Daoy (cell line): ENCODE measurements at regions not wholly inside any gene's neighbourhood (a gene's known extent, or its start where the extent isn't known, plus 50 kb on each side); places are given as distances from the start of the nearest gene placed in this dataset.

Experiments used
- DNase-seq: peaks from one replicate; pipeline ENCODE4 v3.0.0-alpha.2; 2015; ENCODE audit warnings: low read depth

DNA sequence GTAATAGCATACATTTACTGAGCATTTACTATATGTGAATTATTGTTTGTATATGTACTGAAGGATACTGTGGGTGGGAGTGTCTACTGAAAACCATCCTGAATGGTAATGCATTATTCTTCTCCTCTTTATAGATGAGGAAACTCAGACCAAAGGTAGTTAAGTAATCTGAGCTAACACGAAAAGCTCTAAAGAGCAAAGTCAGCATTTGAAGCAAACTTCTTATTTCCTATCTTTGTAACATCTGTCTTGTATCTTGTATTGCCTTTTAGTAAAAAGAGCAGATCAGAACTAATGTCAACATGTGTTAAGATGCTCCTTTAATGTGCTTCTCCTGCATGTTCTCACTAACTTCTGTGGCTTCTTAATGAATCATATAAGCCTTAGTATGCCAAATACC, 382.8 kb upstream of the NXPH2 start:
- no peak for DNase-seq

DNA sequence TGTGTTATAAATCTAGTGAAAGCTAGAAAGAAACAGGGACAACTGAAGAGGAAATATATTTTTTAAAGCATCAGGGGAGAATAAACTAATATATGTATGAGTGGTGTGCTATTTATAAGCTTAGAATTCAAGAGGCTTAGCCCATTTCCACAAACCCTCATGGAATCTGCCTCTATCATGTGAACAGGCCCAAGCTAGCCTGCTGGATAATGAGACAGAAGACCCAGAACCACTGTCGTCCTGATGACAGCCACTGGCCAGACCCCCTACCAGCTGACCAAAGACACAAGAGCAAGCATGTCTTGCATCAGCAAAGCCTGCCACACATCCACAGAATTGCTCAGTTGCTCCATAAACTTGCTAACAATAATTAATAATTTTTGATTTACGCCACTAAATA, 382.3 kb upstream of the NXPH2 start:
- DNase-seq, result no peak

DNA sequence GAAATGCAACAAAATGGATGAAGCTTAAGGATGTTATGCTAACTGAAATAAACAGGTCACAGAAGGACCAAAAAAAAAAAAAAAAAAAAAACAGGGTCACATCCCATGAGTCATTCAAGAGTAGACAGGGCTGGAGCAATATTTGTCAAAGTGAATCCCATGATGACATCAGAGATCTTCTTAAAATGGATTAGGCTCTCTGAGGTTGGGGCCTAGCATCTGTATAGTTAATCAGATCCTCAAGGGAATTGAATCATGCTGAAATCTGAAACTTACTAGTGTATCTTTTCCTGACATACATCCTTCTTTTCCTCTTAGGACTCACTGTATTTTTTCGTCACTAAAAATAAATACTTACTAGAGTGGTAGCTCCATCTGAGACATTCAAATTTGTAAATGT, 380.6 kb upstream of the NXPH2 start:
- no peak for DNase-seq

DNA sequence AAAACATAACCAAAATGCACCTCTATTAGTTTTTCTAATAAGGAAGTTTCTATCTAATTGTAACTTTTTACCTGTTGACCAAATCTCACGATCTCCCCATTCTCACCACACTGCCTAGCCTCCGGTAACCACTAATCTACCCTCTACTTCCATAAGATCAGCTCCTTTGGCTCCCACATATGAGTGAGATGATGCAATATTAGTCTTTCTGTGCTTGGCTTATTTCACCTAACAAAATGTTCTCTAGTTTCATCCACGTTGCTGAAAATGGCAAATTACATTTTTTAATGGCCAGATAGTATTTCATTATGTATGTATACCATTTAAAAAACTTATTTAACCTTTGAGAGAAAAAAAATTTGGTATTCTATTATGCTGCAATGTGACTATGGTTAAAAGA, 379.0 kb upstream of the NXPH2 start:
- DNase-seq, result no peak

DNA sequence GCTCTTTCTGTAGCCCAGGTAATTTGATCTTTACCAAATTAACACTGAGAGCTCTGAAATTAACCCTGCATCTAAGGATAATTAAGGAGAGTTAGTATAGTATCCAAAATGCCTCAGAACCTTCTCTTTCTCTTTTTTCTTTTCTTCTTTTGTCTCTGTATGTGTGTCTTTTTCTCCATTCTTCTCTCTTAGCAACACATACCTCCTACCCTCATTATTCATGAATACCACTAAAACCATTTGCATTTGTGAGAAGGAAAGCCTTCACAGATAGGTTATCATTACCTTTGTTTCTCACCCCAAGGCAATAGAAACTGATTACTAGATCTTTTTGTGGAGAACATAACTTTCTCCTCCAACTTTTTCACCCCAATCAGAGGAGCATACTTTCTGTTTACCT, 376.5 kb upstream of the NXPH2 start:
- DNase-seq, result no peak

DNA sequence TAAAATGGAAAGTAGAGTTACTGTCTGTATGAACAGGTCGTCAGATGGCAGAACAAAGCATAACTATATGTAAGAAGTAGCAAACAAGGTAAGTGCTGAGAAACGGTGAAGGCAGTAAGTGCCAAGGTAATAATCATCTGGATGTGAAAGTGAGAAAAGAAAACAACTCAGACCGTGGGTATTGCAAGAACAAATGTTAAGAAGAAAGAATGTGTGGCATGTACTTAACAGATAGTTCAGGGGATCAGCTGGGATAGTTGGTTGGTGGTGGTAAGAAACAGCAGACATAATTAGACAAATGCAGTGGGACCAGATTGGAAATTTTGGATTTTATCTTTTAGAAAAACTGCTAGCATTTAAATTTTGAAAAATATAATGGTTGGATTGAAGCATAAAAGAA, 375.8 kb upstream of the NXPH2 start:
- DNase-seq, result no peak

DNA sequence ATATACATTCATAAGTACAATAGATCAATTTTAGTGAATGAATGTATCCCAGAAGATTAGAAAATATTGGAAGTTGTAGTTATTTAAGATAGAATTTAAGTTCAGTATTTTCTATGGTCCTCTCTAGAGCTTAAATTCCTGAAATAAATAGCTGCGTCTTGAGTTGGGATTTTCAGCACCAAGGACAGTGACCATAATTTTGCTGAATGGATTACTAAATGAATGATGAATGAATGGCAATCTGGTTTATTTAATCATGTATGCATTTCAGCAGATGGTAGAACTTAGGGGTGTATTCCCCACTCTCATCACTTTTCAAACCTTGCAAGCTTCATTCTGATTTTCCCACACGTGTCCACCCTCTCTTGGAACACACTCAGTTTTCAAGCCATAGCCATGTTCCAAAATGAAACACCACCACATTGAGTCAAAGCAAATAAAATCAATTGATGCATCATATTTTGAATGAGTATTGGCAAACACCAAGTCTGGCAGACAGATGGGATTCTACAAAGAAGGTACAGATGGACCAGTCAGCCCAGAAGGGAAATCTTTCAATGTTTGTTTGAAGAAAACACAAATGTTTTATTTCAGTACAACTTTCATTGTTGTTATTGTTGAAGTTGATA, 362.2 kb upstream of the NXPH2 start:
- no peak for DNase-seq

DNA sequence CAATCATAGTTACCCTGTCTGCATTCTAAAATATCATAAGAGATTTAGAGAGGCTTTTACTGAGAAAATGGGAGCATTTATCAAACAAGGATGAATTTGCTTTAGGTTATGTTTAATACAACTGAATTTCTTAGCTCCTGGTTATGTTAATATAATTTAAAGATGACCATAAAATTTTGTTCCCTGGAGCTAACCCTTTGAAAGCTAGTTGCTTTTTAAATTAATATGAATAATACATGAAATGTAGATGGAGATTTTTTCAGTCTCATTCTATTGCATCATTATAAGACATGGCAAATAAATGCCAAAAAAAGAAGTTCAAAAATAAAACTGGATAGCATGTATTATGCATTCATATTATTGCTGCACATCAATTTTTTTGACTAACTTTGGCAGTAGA, 344.1 kb upstream of the NXPH2 start:
- no peak for DNase-seq

DNA sequence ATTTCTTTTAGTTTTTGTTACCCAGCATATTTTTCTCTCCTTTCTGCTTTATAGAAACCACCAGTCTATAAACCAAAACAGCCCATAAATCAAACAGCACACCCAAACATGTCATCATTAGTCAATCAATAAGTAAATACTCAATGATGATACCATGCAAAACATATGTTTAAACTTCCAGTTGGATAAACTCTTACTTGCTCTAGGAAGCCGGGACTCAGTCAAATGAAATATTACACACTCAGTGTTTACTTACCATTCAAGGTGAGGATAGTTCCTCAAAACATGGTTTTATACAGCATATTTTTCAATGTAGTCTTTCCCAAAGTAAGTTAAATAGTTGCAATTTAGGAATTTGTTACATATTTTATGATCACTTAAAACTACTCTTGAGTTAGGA, 343.6 kb upstream of the NXPH2 start:
- no peak for DNase-seq

DNA sequence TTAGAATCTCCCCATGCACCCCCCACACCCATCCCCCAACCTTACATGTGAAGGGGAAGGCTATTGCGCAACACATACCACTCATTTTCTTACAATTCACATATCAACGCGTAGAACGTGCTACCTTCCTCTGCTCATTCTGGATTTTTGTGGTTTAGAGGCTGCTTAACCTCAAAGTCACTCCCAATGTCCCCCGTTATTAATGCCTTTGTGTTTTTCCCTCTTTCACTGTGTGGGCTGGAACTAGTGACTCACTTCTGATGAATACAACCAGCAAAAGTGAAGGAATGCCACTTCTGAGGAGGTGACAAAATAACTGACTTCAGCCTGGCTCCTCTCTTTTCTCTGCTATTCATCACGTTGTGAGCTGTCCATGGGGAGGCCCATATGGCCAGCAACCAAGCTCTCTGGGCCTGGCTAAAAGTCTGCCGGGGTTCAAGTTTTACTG, 342.5 kb upstream of the NXPH2 start:
- no peak for DNase-seq

DNA sequence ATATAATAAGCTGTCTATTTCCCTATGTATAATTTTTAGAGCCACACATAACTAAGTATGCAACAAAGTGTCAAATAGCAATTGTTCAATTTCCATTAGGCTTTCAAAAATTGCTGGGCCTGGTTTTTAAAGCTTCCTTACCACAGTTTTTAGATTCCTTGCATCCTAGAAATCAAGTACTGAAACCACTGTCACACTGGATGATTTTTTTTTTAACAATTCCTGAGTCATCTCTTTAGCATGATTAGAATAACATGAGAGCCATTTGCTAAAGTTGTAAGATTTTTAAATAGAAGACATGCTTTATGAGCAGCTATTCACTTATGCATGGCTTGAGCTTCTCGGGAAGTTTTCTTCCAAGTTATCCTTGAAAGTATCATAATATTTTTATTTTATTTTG, 319.5 kb upstream of the NXPH2 start:
- no peak for DNase-seq

DNA sequence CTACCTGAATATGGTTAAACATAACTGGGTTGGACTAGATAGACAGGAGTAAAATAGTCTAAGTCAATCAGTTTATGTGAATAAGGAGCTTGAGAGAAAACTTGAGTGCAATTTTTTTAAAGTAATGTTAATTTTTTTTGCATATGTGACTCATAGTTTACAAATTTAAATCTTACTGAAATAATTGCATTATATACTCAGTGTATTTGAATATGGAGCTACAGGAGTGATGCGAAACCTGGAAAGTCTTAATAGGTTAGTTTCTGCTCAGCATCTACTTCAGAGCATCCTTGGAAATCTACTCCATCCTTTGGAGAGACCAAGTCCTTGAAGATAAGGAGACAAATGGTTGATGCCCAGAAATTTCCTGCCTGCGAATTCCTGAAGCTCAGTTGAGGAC, 318.8 kb upstream of the NXPH2 start:
- DNase-seq, result no peak

DNA sequence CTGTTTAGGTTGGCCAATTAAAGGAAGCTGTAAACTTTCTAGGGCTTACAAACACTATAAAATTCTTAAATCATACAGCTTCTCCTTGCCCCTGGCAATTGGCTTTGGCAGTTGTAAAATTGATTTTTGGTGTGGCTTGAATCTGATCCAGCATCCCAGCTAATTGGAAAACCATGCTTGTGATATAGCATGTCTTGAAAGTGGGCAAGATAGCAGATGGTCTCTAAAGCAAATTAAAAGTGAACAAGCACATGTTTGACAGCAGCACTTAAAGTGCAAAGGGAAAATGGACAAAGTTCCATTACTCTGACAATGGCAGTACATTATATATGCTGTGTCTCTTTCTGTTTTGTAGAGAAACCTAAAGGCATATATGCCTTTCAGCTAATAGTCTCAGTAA, 302.9 kb upstream of the NXPH2 start:
- DNase-seq, result no peak

DNA sequence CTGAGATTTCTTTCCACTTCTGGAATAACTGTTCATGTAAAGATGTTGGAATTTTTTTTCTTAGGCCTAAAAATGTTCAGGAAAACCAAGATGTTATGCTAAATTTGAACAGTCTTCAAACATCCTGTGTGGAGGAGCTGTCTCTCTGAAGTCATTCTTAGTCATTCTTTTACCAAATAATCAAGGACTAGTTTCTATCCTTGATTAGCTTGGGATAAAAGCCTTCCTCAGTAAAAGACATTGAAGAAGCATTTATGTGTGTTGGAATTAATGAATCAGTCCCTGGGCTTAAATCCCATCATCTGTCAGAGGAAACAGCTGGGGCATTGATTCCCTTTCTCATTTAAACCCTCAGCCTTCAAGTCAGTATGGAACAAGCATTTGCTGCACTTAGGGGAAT, 300.1 kb upstream of the NXPH2 start:
- no peak for DNase-seq

DNA sequence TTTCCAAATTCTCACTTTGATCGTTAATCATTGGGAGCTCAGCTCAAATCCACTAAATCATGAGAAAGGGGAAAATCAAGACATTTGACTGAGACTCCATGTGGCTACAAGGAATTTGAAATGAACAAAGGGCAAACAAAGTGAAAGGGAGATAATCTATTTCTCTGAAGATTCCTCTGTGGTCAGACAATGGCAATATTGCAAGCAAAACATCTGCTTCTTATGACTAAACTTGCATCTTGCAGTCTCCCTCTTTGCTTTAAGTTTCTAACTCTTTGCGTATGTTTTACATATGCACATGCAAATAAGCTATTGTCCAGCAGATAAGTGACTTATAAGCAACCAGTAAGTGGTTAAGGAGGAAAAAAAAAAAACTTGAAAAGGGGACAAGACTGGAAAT, 299.1 kb upstream of the NXPH2 start:
- no peak for DNase-seq

DNA sequence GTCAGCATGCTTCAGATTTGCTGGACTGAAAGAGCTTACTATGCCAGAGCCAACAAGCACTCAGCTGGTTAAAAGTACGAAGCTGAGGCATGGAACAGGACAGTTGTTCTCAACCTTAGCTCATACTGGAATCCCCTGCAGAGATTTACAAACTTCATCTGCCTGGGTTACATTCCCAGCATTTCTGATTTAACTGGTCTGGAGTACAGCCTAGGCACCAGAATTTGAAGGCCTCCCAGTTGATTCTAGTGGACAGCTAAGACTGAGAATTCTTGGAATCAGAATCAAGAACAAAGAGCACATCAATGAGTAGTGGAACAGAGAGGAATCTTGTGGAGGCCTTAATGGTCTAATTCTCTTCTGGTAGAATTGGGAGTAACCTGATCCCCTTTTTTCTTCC, 298.2 kb upstream of the NXPH2 start:
- DNase-seq, result no peak

DNA sequence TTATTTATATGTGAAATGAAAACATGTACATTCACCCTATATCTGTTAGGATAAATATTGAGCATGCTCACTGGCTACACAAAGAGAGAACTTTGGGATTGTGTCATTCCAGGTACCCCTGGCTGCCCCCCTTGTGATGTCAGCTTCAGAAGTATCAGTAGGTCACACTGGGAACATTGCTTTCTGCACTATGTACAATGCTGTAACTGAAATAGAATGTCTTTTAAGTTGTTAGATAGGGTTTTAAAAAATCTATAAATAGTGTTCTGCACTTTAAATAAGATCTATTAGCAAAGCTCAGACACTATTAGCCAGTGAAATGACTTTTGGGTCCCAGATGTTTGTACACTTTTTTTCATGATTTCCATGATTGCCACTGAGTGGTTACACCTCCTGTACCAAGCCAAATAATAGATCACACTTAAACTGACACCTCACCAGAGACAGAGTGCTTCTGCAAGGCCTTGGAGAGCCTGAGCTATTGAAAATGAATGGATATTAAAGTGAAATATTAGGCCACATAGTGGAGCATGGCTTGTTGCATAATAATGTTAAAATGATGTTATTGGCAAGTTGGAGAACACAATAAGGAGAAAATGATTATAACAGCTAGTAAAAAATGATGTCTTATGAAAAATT, 297.0 kb upstream of the NXPH2 start:
- DNase-seq, result no peak

DNA sequence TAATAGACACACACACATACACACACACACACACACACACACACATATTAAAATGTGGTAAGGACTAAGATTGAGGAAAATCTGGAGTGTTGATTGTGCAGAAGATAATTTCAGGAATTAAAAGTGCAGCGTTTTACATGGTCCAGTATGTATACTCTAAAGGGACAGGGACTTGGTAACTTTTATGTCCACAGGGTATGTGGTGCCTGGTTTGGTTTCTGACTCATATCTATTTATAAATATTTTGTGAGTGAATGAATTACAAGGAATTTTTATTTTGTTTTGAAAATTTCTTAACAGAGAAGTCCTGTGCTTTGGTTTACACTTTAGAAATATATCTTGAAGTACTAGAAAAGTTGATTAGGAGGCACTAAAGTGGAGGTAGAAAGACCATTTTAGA, 287.7 kb upstream of the NXPH2 start:
- DNase-seq, result no peak

DNA sequence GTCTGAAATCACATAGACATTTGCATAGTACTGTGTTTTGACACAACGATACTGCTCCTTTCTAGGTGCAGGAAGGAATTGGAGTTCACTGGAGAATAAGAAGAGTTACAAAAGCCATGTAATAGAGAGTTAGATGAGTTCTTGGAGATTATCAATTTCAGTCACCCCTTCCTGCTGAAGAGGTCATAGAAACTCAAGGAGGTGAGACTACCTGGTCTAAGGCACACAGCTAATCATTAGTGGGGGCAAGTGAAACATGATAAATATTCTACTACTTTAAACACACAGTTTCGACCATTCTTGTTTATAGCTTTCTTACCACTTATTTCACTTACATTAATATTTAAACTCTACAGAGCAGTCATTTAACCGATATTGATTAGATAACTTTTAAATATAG, 286.9 kb upstream of the NXPH2 start:
- no peak for DNase-seq

DNA sequence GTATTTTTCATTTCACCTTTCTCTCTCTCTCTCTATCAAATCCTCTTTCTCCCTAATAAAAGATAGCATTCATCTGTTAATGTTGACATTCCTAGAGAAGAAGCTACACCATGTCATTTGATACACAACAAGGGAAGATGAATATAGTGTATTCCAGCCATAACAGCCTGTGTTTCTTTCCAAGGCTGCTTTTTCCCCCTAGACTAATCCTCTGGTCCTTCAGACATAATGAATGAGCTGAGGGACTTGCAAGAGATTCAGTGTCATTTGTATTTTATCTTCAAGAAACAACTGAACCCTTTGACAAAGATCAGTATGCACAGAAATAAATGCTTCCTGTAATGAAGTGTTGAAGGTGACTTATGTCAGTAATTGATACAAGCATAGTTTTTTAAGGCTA, 284.0 kb upstream of the NXPH2 start:
- no peak for DNase-seq

DNA sequence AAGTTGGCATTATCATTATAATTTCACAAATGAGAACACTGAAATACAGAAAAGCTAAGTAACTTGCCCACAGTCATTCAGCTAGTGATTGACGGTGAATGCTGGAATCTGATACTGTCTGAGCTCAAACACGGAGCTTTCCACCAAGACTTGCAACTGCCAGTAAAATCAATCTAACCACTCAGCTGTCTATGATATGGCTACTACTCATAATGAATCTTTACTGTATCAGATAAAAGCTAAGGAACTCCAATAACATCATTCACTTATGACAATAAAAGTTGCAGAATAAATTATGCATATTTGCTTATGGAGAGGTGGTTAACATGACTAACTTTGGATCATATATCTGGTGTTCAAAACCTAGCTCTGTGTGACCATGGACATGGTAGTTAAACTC, 279.4 kb upstream of the NXPH2 start:
- DNase-seq, result no peak

DNA sequence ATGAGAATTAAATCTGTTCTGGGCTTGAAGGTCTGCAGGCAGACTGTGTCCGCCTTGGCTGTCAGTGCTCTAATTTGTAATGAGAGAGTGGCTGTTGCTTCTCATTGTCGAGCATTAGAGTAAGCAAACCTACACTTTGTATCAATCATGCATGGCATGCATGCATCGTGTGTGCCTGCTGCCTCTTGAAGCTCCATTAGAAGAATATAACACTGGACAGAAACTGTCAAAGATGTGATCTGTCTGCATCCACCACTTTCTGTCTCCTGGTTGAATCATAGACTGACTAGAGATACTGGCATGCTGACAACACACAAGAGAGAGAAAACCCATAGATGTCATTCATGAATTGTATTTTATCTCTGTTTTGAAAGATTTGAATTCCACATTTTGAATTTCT, 275.0 kb upstream of the NXPH2 start:
- DNase-seq, result no peak

DNA sequence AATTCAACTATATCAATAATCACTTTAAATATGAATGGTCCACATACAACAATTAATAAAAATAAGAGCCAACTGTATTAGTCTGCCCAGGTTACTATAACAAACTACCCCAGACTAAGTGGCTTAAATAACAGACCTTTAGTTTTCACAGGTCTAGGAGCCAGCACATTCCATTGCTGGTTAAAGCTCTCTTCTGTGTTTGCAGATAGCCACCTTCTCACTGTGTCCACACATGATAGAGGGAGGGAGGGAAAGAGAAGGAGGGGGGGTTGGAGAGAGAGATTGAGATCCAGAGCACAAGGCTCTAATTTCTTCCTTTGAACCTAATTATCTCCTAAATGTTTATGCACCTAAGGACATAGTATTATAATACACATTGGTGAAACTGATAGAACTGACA, 267.8 kb upstream of the NXPH2 start:
- DNase-seq, result no peak

DNA sequence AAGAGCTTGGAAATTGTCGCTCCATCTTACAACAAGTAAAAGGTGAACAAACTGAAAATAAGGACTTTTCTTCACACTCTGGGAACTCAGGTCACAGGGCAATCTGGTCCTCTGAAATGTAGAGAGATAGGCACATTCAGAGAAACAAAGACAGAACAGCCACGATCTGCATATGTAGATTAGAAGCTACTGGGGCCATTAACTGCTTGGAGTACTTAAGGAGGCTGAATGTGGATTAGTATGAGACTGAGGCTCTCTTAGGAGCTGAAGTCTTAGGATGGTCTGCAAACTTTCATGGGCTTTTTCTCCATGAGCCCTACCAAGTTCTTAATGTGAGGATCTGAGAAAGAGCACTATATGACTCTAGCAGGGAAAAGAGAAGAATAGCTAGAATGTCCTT, 265.3 kb upstream of the NXPH2 start:
- DNase-seq, result no peak
